Omental fat pad (tissue), 3 donors: ENCODE measurements at regions not wholly inside any gene's neighbourhood (a gene's known extent, or its start where the extent isn't known, plus 50 kb on each side); places are given as distances from the start of the nearest gene placed in this dataset.

Experiments used
- ATAC-seq: fragments of 150-250 bp; one replicate; pipeline ENCODE4 v1.9.1; 2016; ENCODE audit warnings: mild to moderate bottlenecking, moderate library complexity; ENCODE audit not compliant: low FRiP score
- DNase-seq: peaks from one replicate; pipeline ENCODE4 v3.0.0-alpha.2; 2019; ENCODE audit warnings: low spot score
- TF ChIP-seq, protein P1 (sequence below), 3 donors: fragments of 450-650 bp; IDR thresholded peaks; one replicate each; pipeline ENCODE4 v1.5.1; 2016 to 2017; ENCODE audit warnings: antibody characterized with exemption in 3 of 3, mild to moderate bottlenecking in 3 of 3, moderate library complexity in 2 of 3

DNA sequence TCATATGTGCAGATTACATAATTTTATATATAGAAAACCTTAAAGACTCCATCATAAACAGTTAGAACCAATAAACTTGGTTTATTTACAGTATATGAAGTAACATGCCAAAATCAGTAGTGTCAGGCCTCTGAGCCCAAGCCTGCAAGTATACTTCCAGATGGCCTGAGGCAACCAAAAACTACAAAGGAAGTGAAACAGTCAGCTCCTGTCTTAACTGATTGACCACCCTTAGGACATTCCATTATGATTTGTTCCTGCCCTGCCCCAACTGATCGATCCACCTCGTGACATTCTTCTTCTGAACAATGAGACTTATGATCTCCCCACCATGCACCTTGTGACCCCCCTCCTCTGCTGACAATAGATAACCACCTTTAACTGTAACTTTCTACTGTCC, 630.3 kb downstream of the AMY1C start:
- DNase-seq (no peak), ATAC-seq (no peak)
- TF ChIP-seq, protein P1, sequence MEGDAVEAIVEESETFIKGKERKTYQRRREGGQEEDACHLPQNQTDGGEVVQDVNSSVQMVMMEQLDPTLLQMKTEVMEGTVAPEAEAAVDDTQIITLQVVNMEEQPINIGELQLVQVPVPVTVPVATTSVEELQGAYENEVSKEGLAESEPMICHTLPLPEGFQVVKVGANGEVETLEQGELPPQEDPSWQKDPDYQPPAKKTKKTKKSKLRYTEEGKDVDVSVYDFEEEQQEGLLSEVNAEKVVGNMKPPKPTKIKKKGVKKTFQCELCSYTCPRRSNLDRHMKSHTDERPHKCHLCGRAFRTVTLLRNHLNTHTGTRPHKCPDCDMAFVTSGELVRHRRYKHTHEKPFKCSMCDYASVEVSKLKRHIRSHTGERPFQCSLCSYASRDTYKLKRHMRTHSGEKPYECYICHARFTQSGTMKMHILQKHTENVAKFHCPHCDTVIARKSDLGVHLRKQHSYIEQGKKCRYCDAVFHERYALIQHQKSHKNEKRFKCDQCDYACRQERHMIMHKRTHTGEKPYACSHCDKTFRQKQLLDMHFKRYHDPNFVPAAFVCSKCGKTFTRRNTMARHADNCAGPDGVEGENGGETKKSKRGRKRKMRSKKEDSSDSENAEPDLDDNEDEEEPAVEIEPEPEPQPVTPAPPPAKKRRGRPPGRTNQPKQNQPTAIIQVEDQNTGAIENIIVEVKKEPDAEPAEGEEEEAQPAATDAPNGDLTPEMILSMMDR (IDR thresholded peaks at IDR 0.05): no peak

DNA sequence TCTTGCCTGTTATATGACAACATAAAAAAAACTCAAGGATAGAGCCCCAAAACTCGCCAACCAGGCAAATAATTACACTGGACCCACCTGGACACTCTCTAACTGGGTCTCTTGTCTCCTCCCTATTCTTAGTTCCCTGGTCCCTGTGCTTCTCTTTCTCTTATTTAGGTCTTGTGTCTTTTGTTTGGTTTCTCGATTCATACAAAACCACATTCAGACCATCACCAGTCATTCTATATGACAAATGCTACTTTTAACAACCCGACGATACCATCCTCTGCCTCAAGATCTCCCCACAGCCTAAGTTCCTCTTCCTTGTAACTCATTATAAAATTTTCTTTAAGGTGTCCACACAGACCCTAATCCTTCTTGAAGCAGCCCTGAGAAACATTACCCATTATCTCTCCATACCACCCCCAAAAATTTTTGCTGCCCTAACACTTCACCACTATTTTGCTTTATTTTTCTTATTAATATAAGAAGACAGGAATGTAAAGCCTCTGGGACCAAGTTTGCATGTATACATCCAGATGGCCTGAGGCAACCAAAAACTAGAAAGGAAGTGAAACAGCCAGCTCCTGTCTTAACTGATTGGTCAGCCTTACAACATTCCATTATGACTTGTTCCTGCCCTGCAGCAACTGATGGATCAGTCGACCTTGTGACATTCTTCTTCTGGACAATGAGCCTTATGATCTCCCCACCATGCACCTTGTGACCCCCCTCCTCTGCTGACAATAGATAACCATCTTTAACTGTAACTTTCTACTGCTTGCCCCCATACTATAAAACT, 638.2 kb downstream of the AMY1C start:
- ATAC-seq (no peak), DNase-seq (no peak)
- TF ChIP-seq, protein P1 (IDR thresholded peaks at IDR 0.05): no peak

DNA sequence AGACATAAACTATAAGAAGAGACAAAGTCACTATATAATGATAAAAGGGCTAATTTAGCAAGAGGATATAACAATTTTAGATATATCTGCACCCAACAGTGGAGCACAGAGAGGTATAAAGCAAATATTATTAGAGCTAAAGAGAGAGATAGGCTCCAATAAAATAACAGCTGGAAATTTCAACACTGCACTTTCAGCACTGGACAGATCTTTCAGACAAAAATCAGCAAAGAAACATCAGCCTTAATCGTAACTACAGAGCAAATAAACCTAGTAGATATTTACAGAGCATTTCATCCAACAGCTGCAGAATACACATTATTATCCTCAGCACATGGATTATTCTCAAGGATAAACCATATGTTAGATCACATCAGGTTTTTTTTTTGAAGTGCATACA, 642.9 kb downstream of the AMY1C start:
- TF ChIP-seq, protein P1 (IDR thresholded peaks at IDR 0.05): no peak
- no peak for ATAC-seq
- no peak for DNase-seq

DNA sequence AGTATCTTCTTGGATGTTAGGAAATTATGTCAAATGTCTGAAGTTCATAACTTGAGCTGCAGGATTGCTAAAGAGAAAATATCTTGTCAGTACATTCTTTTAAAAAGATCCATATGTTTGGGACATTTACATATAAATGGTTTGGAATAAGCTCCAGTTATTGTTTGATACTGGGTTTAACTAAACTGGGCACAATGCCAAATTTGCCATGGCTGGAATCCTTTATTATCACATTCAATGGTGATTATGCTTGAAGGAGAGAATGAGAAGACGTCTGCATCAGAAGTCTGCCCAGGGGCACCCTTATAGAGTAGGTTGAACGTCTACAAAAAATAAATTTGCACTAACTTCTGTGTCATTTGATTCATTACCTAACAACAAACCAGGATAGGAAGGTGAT, 652.5 kb downstream of the AMY1C start:
- no peak for ATAC-seq
- no peak for DNase-seq
- TF ChIP-seq, protein P1 (IDR thresholded peaks at IDR 0.05): no peak

DNA sequence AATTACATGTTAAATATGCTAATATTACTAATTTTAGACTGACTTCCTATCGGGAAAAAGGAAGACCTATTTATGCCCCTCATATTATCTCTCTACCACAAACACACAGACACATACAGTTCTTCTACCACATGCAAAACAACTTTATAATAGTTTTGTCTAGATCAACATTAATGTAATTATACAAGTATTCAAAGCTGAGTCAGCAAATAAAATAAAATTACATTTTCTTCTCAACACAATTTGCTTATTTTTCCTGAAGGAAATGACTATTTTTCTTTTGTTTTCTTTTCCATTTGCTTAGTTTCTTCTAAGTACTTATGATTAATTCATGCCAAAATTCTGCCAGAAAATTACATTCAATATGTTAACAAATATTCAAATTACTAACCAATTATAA, 654.2 kb downstream of the AMY1C start:
- TF ChIP-seq, protein P1 (IDR thresholded peaks at IDR 0.05): no peak
- no peak for DNase-seq
- no peak for ATAC-seq

DNA sequence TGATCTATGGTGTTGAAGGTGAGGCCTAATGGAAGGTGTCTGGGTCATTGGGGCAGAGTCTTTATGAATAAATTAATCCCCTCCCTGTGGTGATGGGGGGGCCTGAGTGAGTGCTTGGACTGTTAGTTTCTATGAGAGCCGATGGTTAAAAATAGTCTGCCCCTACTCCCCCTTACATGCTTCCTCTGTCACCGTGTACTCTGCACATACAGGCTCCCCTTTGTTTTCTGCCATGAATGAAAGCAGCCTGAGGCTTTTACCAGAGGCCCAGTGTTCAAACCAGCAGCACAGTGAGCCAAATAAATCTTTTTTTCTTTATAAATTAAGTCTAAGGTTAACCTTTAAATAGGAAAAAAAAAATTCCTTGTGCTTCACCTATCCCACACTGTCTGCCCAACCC, 657.0 kb downstream of the AMY1C start:
- ATAC-seq (no peak), DNase-seq (no peak)

DNA sequence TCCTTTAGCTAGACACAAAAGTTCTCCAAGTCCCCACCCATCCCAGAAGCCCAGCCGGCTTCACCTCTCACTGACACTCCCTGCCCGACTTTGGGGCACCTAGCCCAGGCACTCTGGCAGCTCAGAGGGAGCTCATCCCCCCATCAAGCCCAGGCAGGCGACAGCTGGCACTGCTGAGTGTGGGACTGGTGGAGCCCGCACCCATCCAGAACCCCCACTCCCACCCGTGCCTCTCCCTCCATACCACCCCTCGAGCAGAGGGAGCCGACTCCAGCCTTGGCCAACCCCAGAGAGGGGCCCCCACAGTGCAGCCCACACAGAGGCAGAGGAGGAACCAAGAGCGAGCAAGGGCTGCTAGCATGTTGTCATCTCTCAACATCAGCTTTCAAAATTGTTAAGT, 658.6 kb downstream of the AMY1C start:
- TF ChIP-seq, protein P1 (IDR thresholded peaks at IDR 0.05): no peak
- no peak for ATAC-seq
- DNase-seq: no peak

More for the DNA sequence above, 657.0 kb downstream of the AMY1C start:
- TF ChIP-seq, protein P1 (IDR thresholded peaks at IDR 0.05): no peak
